ENCODE measurements at regions not wholly inside any gene's neighbourhood (a gene's known extent, or its start where the extent isn't known, plus 50 kb on each side); places are given as distances from the start of the nearest gene placed in this dataset.

- ChIA-PET CTCF (interaction anchor here (1.9 kb wide), 1 partner anchor 29 kb away, joined by 5 read pairs; no protein-coding TSS in a partner anchor), POLR2A (no interaction called here)
- no peak for TF ChIP-seq CTCF (IDR thresholded peaks at IDR 0.05; ENCODE audit: control extremely low read depth, extremely low read depth, low read depth, missing control alignments)
- DNase-seq (ENCODE audit: extremely low spot score), result no peak
Measured at GRCh38 chr12:13924286-13924685, 57.1 kb downstream of the GRIN2B start.

- ChIA-PET CTCF (no interaction called here), POLR2A (no interaction called here)
- no peak for DNase-seq (ENCODE audit: extremely low spot score)
- no peak for TF ChIP-seq CTCF (IDR thresholded peaks at IDR 0.05; ENCODE audit: control extremely low read depth, extremely low read depth, low read depth, missing control alignments)
Measured at GRCh38 chr12:13918897-13919296, 62.5 kb downstream of the GRIN2B start.

- ChIA-PET POLR2A (no interaction called here), CTCF (no interaction called here)
- TF ChIP-seq CTCF (IDR thresholded peaks at IDR 0.05; ENCODE audit: control extremely low read depth, extremely low read depth, low read depth, missing control alignments), result no peak
- DNase-seq (ENCODE audit: extremely low spot score), result no peak
Measured at GRCh38 chr12:13915096-13915495, 66.3 kb downstream of the GRIN2B start.

- no peak for TF ChIP-seq CTCF (IDR thresholded peaks at IDR 0.05; ENCODE audit: control extremely low read depth, extremely low read depth, low read depth, missing control alignments)
- ChIA-PET POLR2A (no interaction called here), CTCF (interaction anchor here (1.2 to 2.1 kb wide), 2 partner anchors 20 to 25 kb away, joined by 3 to 4 read pairs; no protein-coding TSS in a partner anchor)
- DNase-seq (ENCODE audit: extremely low spot score), result no peak
Measured at GRCh38 chr12:13913371-13913770, 68.0 kb downstream of the GRIN2B start.

GRCh38 chr12:13911756-13912554 lies 69.4 kb downstream of the GRIN2B start:
- ChIA-PET CTCF (interaction anchor here (1.6 to 2.1 kb wide), 2 partner anchors 23 to 32 kb away, joined by 3 to 4 read pairs; no protein-coding TSS in a partner anchor), POLR2A (no interaction called here)
- no peak for TF ChIP-seq CTCF (IDR thresholded peaks at IDR 0.05; ENCODE audit: control extremely low read depth, extremely low read depth, low read depth, missing control alignments)
- DNase-seq (ENCODE audit: extremely low spot score), result no peak

- no peak for DNase-seq (ENCODE audit: extremely low spot score)
- ChIA-PET CTCF (no interaction called here), POLR2A (no interaction called here)
- TF ChIP-seq CTCF (IDR thresholded peaks at IDR 0.05; ENCODE audit: control extremely low read depth, extremely low read depth, low read depth, missing control alignments), result no peak
Measured at GRCh38 chr12:13905794-13906193, 75.6 kb downstream of the GRIN2B start.

Data from GM10248 (cell line).